Heart left ventricle (tissue), 13 donors: ENCODE measurements at regions not wholly inside any gene's neighbourhood (a gene's known extent, or its start where the extent isn't known, plus 50 kb on each side); places are given as distances from the start of the nearest gene placed in this dataset.

Source experiments
- POLR2A ChIP-seq, 2 donors: fragments of 450-650 bp; IDR thresholded peaks; one replicate each; pipeline ENCODE4 v1.6.1; 2017; ENCODE audit warnings: antibody characterized with exemption in 2 of 2, mild to moderate bottlenecking in 2 of 2, moderate library complexity in 2 of 2
- TF ChIP-seq, protein P1 (sequence below), 12 donors: fragments of 200-600 bp; sonication (generic) in 4 of 12; IDR thresholded peaks; one replicate each; pipeline versions ENCODE4 v1.5.0 to v1.8.0; 2018 to 2022; ENCODE audit warnings: antibody characterized with exemption in 12 of 12, mild to moderate bottlenecking in 5 of 12
- donor health status: ischemic (EF 13 %, LVEDD 7.1; RV severe dilation, severe dysfunction).
- donor health status: DM: no; HTN: yes; CAD: no.
- donor health status: DM: no; HTN: no; CAD: no.
- donor health status: ischemic (EF 25% LVEDD 6.9; RV normal size, moderate dysfunction).
- donor health status: ischemic (EF 25% LVEDD 5.7; RV mildly dilated, moderate dysfunction).
- donor health status: ischemic (EF 35%, LVEDD 5.7; RV mildly dilated, moderate dysfunction).
- donor health status: nonischemic (EF 11% LVEDD 7.7; RV severe dilation, severe dysfunction).
- donor health status: DM: yes; HTN: yes; CAD: no.
- donor health status: PGD.
- donor health status: ischemic (EF 29% LVEDD 5.4; RV normal size, mild dysfunction).
- donor health status: nonischemic (EF 23%, LVEDD 6.1; RV moderate dilation, normal function).

DNA sequence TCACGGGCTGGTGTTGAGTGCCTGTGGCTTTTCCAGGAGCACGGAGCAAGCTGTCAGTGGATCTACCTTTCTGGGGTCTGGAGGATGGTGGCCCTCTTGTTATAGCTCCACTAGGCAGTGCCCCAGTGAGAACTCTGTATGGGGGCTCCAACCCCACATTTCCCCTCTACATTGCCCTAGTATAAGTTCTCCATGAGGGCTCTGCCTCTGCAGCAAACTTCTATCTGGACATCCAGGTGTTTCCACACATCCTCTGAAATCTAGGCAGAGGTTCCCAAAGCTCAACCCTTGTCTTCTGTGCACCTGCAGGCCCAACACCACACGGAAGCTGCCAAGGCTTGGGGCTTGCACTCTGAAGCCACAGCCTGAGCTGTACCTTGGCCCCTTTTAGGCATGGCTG lies 157.3 kb downstream of the MRPL39 start:
- TF ChIP-seq, protein P1, sequence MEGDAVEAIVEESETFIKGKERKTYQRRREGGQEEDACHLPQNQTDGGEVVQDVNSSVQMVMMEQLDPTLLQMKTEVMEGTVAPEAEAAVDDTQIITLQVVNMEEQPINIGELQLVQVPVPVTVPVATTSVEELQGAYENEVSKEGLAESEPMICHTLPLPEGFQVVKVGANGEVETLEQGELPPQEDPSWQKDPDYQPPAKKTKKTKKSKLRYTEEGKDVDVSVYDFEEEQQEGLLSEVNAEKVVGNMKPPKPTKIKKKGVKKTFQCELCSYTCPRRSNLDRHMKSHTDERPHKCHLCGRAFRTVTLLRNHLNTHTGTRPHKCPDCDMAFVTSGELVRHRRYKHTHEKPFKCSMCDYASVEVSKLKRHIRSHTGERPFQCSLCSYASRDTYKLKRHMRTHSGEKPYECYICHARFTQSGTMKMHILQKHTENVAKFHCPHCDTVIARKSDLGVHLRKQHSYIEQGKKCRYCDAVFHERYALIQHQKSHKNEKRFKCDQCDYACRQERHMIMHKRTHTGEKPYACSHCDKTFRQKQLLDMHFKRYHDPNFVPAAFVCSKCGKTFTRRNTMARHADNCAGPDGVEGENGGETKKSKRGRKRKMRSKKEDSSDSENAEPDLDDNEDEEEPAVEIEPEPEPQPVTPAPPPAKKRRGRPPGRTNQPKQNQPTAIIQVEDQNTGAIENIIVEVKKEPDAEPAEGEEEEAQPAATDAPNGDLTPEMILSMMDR (IDR thresholded peaks at IDR 0.05) = no peak
- no peak for TF ChIP-seq POLR2A (IDR thresholded peaks at IDR 0.05)
